T-helper 1 cell treated with Interleukin-12 subunit alpha and Interleukin-12 subunit beta and Interleukin-4 antibody, amounts not matched to agents 30 ng/mL and 1 ng/mL, for 36 hours (primary cell): ENCODE measurements at regions not wholly inside any gene's neighbourhood (a gene's known extent, or its start where the extent isn't known, plus 50 kb on each side); places are given as distances from the start of the nearest gene placed in this dataset.

Experiments used
- intact Hi-C: fragments of 100-400 bp; cut with micrococcal nuclease; formaldehyde crosslinking; loops from one replicate; pipeline ENCODE4 v1.15.1; 2024

GRCh38 chr3:68315964-68316363, 616.4 kb downstream of the TAFA4 start:
- intact Hi-C loops = no loop called here

DNA sequence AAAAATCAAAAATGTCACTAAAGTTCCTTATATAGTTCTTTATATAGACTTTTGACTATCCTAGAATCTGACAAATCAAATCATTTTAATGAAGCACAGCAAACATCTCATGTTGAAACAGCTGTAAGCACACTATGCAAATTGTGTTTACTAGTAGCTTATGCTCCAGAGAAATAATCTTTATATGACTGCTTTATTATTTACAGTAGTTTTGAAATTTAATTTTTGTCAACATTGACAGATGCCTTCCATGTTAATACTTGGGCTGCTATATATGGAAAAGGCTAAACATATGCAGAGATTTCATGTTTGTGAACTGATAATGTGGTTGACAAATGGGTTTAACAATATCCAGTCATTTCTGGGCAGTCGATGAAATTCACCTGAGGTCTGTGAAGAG, 616.8 kb downstream of the TAFA4 start:
- intact Hi-C loops = no loop called here

DNA sequence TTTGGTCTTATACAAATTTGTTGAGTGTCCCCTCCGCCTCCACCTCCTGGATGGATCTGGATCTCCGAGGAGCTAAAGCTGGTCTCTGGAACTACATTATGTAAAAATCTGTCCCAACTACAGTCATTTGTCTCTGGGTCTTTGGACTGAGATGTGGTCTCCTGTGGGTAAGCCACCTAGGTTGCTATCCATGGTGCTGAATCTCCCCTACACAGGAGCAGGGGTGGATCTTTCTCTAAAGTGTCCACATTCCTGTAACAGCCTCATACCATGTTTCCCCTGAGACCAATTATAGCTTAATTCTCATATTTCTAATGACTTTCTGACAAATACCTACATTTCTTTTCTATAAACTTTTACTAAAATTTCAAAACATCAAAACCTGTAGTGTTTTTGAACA, 625.8 kb downstream of the TAFA4 start:
- intact Hi-C loops = loop anchor here (1.0 kb wide), 1 partner anchor 1192 kb away; no protein-coding TSS in a partner anchor

- intact Hi-C loops = no loop called here
Observed at GRCh38 chr3:68295457-68295856, 636.9 kb downstream of the TAFA4 start.

- intact Hi-C loops = no loop called here
Observed at GRCh38 chr3:68290333-68290732, 635.9 kb upstream of the SUCLG2 start.

DNA sequence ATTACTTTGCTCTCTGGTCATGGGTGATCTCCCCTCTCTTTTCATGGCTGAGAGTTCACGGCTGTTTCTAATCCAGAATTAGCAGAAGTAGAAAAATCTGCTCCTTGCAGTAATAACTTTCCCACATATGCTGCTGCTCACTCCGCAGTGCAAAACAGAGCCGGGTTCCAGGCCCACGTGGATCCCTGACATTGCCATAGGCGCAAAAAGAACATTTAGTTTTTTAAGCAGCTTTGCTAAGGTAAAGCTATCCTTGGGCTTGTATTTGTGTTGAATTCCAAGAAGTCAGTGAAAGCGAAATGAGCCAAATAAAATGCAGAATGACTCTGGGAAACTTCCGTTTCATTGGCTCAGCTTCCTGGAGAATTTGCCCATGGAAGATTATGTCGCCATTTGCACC, 633.7 kb upstream of the SUCLG2 start:
- intact Hi-C loops = no loop called here

DNA sequence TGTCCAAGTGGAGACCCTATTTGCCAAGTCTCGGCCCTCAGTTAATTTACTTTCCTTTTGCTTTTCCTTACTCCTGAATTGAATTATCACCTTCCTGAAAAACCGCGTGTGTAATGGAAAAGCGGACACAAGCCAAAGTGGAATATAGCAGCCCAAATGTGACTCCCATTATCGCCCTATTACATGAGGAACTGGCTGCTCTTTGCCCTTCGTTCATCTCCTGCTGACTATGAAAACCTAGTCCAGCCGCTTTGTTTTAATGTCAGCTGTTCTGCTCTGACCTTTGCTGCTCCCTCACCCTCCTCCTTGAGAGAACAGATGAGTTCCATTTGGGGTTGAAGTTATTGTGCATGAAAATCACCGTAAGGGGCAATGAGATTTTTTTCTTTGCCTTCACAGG, 632.7 kb upstream of the SUCLG2 start:
- intact Hi-C loops = no loop called here

DNA sequence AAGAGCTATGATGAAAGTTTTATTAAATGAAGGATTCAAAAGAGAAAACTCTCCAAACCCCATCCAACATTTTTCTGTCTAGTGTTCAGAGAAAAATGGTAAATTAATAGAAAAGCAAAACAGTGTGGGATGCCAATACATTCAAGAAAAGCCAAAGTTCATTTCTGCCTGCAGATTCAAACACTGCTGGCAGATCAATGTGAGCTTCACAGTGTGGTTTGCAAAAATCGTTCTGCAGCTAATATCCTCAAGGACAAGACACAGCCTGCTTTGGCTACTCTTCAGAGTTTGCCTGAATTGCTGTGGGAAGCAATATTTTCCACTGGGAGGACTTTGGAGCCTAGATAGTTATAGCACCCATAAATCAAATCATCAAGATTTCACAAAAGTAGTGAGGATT, 619.9 kb upstream of the SUCLG2 start:
- intact Hi-C loops = no loop called here

GRCh38 chr3:68271145-68271544, 616.7 kb upstream of the SUCLG2 start:
- intact Hi-C loops = no loop called here

DNA sequence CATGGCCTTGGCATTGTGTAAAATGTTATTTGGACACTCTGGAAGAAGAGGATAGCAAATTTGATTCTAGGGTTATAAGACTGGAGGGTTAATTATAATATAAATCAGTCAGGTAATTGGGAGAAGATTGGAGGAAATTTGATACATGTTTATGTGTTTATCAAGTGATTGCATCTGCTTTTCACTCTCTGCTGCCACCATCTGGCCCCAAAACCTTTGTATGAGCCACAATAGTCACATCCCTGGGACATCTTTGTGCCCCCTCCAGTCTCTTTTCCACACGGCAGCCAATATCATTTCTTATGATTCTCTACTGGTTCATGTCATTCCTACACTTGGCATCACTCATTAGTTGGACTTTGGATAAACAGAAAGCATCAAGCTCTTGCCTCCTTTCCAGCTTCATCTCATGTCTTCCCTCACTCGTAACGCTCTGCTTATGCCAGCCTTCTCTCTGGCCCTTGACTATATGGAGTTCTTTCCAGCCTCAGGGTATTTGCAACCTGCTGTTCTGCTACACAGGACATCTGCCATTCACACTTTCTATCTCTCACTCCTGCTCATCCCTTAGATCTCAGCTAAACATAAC, 602.3 kb upstream of the SUCLG2 start:
- intact Hi-C loops = loop anchor here (1.0 to 5.0 kb wide), 3 partner anchors 354 to 1142 kb away; no protein-coding TSS in a partner anchor

GRCh38 chr3:68249265-68249664, 594.9 kb upstream of the SUCLG2 start:
- intact Hi-C loops = no loop called here

- intact Hi-C loops = no loop called here
Observed at GRCh38 chr3:68242606-68243005, 588.2 kb upstream of the SUCLG2 start.

GRCh38 chr3:68239542-68239941, 585.1 kb upstream of the SUCLG2 start:
- intact Hi-C loops = no loop called here

- intact Hi-C loops = no loop called here
Observed at GRCh38 chr3:68234076-68234780, 579.8 kb upstream of the SUCLG2 start.

DNA sequence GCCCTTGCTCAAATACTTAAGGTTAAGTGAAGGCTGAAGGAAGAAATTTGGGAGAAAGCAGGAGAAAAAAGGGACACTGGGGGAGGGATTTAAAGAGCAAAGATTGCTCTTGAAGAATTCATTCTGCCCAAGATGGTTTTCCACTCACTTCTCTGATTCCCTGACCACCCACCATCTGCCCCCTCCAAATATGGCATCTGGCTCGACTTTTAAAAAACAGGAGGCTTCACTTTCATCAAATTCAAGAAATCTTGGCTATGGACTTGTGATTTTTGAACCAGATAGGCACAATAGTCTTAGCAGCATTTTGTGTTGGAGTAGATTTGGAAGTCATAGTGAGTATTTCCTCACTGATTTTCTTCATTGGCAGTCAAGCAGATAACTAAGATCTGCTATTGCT, 574.4 kb upstream of the SUCLG2 start:
- intact Hi-C loops = no loop called here

DNA sequence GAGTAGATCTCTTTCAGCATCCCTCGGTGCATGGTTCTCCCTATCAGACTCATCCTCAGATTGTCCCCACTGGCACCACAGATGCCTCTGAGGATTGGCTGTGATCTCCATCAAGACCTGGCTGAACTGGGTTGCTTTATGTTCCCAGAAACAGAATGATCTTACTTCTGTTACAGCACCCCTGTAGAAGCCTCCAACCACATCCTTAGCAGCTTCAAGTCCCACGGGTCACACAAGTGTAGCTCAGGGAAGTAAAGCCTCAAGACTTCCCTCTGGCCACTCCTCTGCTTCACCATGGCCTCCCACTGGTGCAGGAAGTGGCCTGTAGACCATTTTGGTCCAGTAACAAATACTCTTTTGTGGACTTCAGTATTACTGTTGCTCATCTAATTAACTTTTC, 566.4 kb upstream of the SUCLG2 start:
- intact Hi-C loops = no loop called here

DNA sequence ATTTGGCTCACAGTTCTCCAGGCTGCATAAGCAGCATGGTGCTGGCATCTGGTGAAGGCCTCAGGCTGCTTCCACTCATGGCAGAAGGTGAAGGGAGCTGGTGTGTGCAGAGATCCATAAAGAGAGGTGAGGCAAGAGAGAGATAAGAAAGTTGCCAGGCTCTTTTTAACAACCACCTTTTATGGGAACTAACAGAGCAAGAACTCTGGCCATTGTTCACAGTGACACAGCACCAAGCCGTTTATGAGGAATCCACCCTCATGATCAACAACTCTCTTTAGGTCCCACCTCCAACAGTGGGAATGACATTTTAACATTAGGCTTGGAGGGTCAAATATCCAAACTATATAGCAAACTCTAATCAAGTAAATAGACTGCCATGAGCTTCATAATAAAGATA, 557.2 kb upstream of the SUCLG2 start:
- intact Hi-C loops = no loop called here

DNA sequence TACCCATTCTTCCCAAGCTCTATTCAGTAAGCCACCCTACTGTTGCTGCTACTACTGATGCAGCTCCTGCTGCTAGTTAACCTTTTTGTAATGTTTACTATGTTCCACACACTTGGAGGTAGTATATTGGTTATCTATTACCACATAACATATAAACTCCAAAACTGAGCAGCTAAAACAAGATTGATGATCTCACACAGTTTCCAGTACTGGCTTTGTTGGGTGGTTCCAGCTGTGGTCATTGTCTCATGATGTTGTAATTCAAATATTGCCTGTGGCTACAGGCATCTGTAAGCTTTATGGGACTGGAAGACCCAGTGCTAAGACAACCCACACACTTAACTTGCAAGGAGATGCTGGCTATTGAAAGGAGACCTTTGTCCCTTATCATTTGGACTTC, 556.2 kb upstream of the SUCLG2 start:
- intact Hi-C loops = no loop called here

DNA sequence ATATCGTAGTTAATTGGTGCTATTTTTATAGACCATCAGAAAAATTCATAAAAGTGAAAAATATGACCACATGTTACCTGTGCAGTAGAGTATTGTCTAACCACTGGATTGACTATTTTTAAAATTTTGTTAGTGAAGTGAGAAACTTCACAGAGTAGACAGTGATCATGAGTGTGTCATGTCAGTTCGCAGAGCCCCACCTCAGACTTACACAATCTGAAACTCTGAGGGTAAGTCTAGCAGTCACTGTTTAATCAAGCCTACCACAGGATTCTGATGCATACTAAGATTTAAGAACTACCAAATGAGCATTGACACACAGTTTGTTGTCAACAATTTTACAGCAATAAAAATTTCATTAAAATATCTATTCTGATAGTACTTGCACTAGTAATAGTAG, 552.9 kb upstream of the SUCLG2 start:
- intact Hi-C loops = no loop called here

GRCh38 chr3:68206524-68207117, 552.2 kb upstream of the SUCLG2 start:
- intact Hi-C loops = no loop called here

- intact Hi-C loops = no loop called here
Observed at GRCh38 chr3:68186733-68187132, 532.3 kb upstream of the SUCLG2 start.

DNA sequence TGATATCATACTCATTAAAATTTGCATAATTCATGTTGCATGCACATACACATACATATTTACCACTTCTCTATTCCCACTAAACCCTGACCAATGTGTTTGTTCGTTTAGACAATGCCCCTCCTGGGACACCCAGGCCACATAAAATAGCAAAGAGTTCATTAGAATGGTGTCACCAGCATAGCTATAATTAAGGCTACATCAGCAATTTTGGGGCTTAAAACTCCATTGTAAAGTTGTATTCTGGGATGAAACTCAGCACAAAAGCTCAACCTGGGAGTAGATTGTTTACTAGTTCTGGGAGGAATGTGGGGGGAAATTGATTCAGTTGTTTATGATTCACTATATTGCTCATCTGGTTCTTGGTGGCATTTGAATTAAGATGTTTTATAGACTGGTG, 522.2 kb upstream of the SUCLG2 start:
- intact Hi-C loops = no loop called here
